Neural cell (in vitro differentiated cells): ENCODE measurements at regions not wholly inside any gene's neighbourhood (a gene's known extent, or its start where the extent isn't known, plus 50 kb on each side); places are given as distances from the start of the nearest gene placed in this dataset.

Source experiments
- H2AFZ ChIP-seq: fragments of 200-600, 300-800 bp; sonication (generic), shearing (Covaris generic); 2 replicates; pipeline ENCODE4 v1.6.0; 2014; ENCODE audit warnings: low read depth, mild to moderate bottlenecking, antibody characterized with exemption, low read length, moderate library complexity
- H3F3A ChIP-seq: fragments of 200-600 bp; shearing (Covaris generic); 2 replicates; pipeline ENCODE4 v1.6.1; 2016; ENCODE audit warnings: mild to moderate bottlenecking, moderate library complexity, mixed read lengths, antibody characterized with exemption, low read length; ENCODE audit not compliant: insufficient read depth, poor library complexity, severe bottlenecking
- H3K27ac ChIP-seq: fragments of 200-600, 300-800 bp; sonication (generic), shearing (Covaris generic); 2 replicates; pipeline ENCODE4 v1.5.1; 2014; ENCODE audit warnings: mild to moderate bottlenecking, low read length, moderate library complexity
- H3K27me3 ChIP-seq: fragments of 300-800, 200-600 bp; sonication (generic), shearing (Covaris generic); 2 replicates; pipeline ENCODE4 v1.6.0; 2014; ENCODE audit warnings: mild to moderate bottlenecking, low read depth, low read length, moderate library complexity; ENCODE audit not compliant: insufficient read depth
- H3K36me3 ChIP-seq: fragments of 300-800, 200-600 bp; sonication (generic), shearing (Covaris generic); 2 replicates; pipeline ENCODE4 v1.5.1; 2014; ENCODE audit warnings: mild to moderate bottlenecking, antibody characterized with exemption, low read length, moderate library complexity; ENCODE audit not compliant: insufficient read depth
- H3K4me2 ChIP-seq: fragments of 300-800, 200-600 bp; sonication (generic), shearing (Covaris generic); 2 replicates; pipeline ENCODE4 v1.6.0; 2014; ENCODE audit warnings: mild to moderate bottlenecking, low read length
- H3K4me3 ChIP-seq: fragments of 300-800, 200-600 bp; sonication (generic), shearing (Covaris generic); 2 replicates; pipeline ENCODE4 v1.5.1; 2014; ENCODE audit warnings: mild to moderate bottlenecking, low read length, moderate library complexity
- H3K79me2 ChIP-seq: fragments of 200-600 bp; shearing (Covaris generic); replicated peaks from 2 replicates; pipeline ENCODE4 v1.6.0; 2014; ENCODE audit warnings: mild to moderate bottlenecking, low read length, moderate library complexity; ENCODE audit not compliant: insufficient read depth
- H3K9ac ChIP-seq: fragments of 300-800, 200-600 bp; sonication (generic), shearing (Covaris generic); 2 replicates; pipeline ENCODE4 v1.6.1; 2016; ENCODE audit warnings: mild to moderate bottlenecking, low read length, mixed read lengths
- H3K9me2 ChIP-seq: fragments of 200-600 bp; shearing (Covaris generic); 2 replicates; pipeline ENCODE4 v1.6.1; 2016; ENCODE audit warnings: mild to moderate bottlenecking, low read length, mixed read lengths; ENCODE audit not compliant: insufficient read depth
- H3K9me3 ChIP-seq: fragments of 200-600, 300-800 bp; sonication (generic), shearing (Covaris generic); 2 replicates; pipeline ENCODE4 v1.6.1; 2016; ENCODE audit warnings: mild to moderate bottlenecking, mixed run types, low read length, moderate library complexity, mixed read lengths
- H4K20me1 ChIP-seq: fragments of 200-600 bp; shearing (Covaris generic); 2 replicates; pipeline ENCODE4 v1.6.1; 2016; ENCODE audit warnings: mild to moderate bottlenecking, mixed run types; ENCODE audit not compliant: insufficient read depth
- CTCF ChIP-seq: fragments of 450-650 bp; IDR thresholded peaks from 2 replicates; pipeline ENCODE4 v1.5.1; 2014; ENCODE audit warnings: antibody characterized with exemption, mild to moderate bottlenecking, moderate library complexity; ENCODE audit not compliant: poor library complexity, severe bottlenecking
- EP300 ChIP-seq: fragments of 450-650 bp; conservative IDR thresholded peaks from 2 replicates; pipeline ENCODE4 v1.6.1; 2014; ENCODE audit warnings: antibody characterized with exemption, mild to moderate bottlenecking, moderate library complexity; ENCODE audit not compliant: poor library complexity, severe bottlenecking
- EZH2 ChIP-seq: fragments of 200-600, 300-800 bp; shearing (Covaris generic), sonication (generic); IDR thresholded peaks from 2 replicates; pipeline ENCODE4 v1.6.1; 2014; ENCODE audit warnings: antibody characterized with exemption, low read length, borderline replicate concordance, mild to moderate bottlenecking; ENCODE audit not compliant: insufficient read depth, poor library complexity, severe bottlenecking
- MXI1 ChIP-seq: fragments of 450-650 bp; conservative IDR thresholded peaks from 2 replicates; pipeline ENCODE4 v1.6.1; 2014; ENCODE audit warnings: antibody characterized with exemption, mild to moderate bottlenecking; ENCODE audit not compliant: poor library complexity, severe bottlenecking
- POLR2AphosphoS5 ChIP-seq: IDR thresholded peaks from 2 replicates; pipeline ENCODE4 v1.6.1; 2012
- RAD21 ChIP-seq: fragments of 450-650 bp; conservative IDR thresholded peaks from 2 replicates; pipeline ENCODE4 v1.6.1; 2014; ENCODE audit warnings: antibody characterized with exemption, mild to moderate bottlenecking, moderate library complexity
- REST ChIP-seq: IDR thresholded peaks from 2 replicates; pipeline ENCODE4 v1.6.1; 2012; ENCODE audit warnings: borderline replicate concordance
- SMC3 ChIP-seq: fragments of 450-650 bp; conservative IDR thresholded peaks from 2 replicates; pipeline ENCODE4 v1.6.1; 2014; ENCODE audit warnings: antibody characterized with exemption, mild to moderate bottlenecking, moderate library complexity; ENCODE audit not compliant: poor library complexity
- TAF1 ChIP-seq: IDR thresholded peaks from 2 replicates; pipeline ENCODE4 v1.6.1; 2012; ENCODE audit warnings: low read depth

- Histone ChIP-seq H3K9me3 (no peaks in the 10 kb centered on the region), H4K20me1 (no peaks in the 10 kb centered on the region), H3K4me3 (no peak overlapping the region), H3K4me2 (no peak overlapping the region), H3K27ac (no peak overlapping the region), H3K36me3 (no peaks in the 10 kb centered on the region), H3K27me3 (no peaks in the 10 kb centered on the region), H3K79me2 (no peaks in the 10 kb centered on the region), H3K9me2 (no peaks in the 10 kb centered on the region), H3F3A (no peaks in the 10 kb centered on the region), H2AFZ (no peak overlapping the region), H3K9ac (no peak overlapping the region)
- TF ChIP-seq TAF1 (no peak), RAD21 (no peak), EZH2 (no peak), MXI1 (no peak), CTCF (no peak), REST (no peak)
Observed at GRCh38 chr3:152676810-152677379, 158.0 kb upstream of the P2RY1 start.

- H3K4me2 ChIP-seq = no peak overlapping the region
- H3K9me2 ChIP-seq = no peaks in the 10 kb centered on the region
- no peaks in the 10 kb centered on the region for H3K79me2 ChIP-seq
- no peak overlapping the region for H3K9ac ChIP-seq
- no peak overlapping the region for H2AFZ ChIP-seq
- no peak overlapping the region for H3K27ac ChIP-seq
- H3K9me3 ChIP-seq = no peaks in the 10 kb centered on the region
- no peaks in the 10 kb centered on the region for H3F3A ChIP-seq
- no peaks in the 10 kb centered on the region for H3K27me3 ChIP-seq
- no peak overlapping the region for H3K4me3 ChIP-seq
- no peaks in the 10 kb centered on the region for H4K20me1 ChIP-seq
- H3K36me3 ChIP-seq = no peaks in the 10 kb centered on the region
- no peak for TF ChIP-seq REST
- TF ChIP-seq EZH2 = no peak
- no peak for TF ChIP-seq TAF1
- TF ChIP-seq RAD21 = no peak
- TF ChIP-seq SMC3 = no peak
- no peak for TF ChIP-seq POLR2AphosphoS5
- TF ChIP-seq CTCF = no peak
- no peak for TF ChIP-seq MXI1
- TF ChIP-seq EP300 = no peak
Observed at GRCh38 chr3:152677491-152677890, 157.4 kb upstream of the P2RY1 start.
